OCI-LY7 (cell line): ENCODE measurements at regions not wholly inside any gene's neighbourhood (a gene's known extent, or its start where the extent isn't known, plus 50 kb on each side); places are given as distances from the start of the nearest gene placed in this dataset.

Experiments used
- CTCF ChIP-seq: fragments of 200-600 bp; sonication (generic); conservative IDR thresholded peaks from 2 replicates; pipeline ENCODE4 v1.5.1; 2014; ENCODE audit warnings: mild to moderate bottlenecking, antibody characterized with exemption, low read length, moderate library complexity, mixed read lengths
- EZH2phosphoT487 ChIP-seq: fragments of 200-600 bp; sonication (generic); IDR thresholded peaks from 2 replicates; pipeline ENCODE4 v1.6.1; 2018; ENCODE audit warnings: low read depth, borderline replicate concordance, mild to moderate bottlenecking, mixed run types, antibody characterized with exemption, low read length, moderate library complexity, mixed read lengths

- no peak for TF ChIP-seq CTCF
- TF ChIP-seq EZH2phosphoT487, result no peak
Measured at GRCh38 chr7:108845951-108846350, 276.3 kb downstream of the DNAJB9 start.
